Liver (tissue), 8 donors: ENCODE measurements at regions not wholly inside any gene's neighbourhood (a gene's known extent, or its start where the extent isn't known, plus 50 kb on each side); places are given as distances from the start of the nearest gene placed in this dataset.
"Not testable (repeated sequence)": the region's sequence is repeated elsewhere in the genome, so short reads cannot be mapped to it uniquely, and the experiment has no call there.

Experiments
- DNase-seq: peaks from one replicate; pipeline ENCODE4 v3.0.0-alpha.2; 2017; ENCODE audit warnings: low spot score
- H3K27ac ChIP-seq, 2 donors: one replicate each; pipeline ENCODE4 v1.7.0; 2013; ENCODE audit warnings: inconsistent platforms in 2 of 2, low read length in 2 of 2, control low read depth in 1 of 2, low read depth in 1 of 2, mild to moderate bottlenecking in 1 of 2
- H3K27me3 ChIP-seq, 4 donors: one replicate each; pipeline versions ENCODE4 v1.6.1 to v1.7.0; 2013; ENCODE audit warnings: low read length in 3 of 4, inconsistent platforms in 1 of 4, mild to moderate bottlenecking in 1 of 4, moderate library complexity in 1 of 4; ENCODE audit not compliant: control insufficient read depth in 4 of 4, insufficient read depth in 4 of 4
- H3K36me3 ChIP-seq, 4 donors: one replicate each; pipeline versions ENCODE4 v1.6.1 to v1.7.0; 2013; ENCODE audit warnings: low read length in 3 of 4, mild to moderate bottlenecking in 3 of 4, low read depth in 1 of 4, moderate library complexity in 1 of 4; ENCODE audit not compliant: control insufficient read depth in 4 of 4, insufficient read depth in 3 of 4
- H3K4me1 ChIP-seq, 4 donors: one replicate each; pipeline versions ENCODE4 v1.6.1 to v1.7.0; 2013; ENCODE audit warnings: low read length in 3 of 4, mild to moderate bottlenecking in 3 of 4, moderate library complexity in 1 of 4; ENCODE audit not compliant: control insufficient read depth in 4 of 4, insufficient read depth in 4 of 4
- H3K4me3 ChIP-seq, 3 donors: one replicate each; pipeline versions ENCODE4 v1.6.1 to v1.7.0; 2013; ENCODE audit warnings: low read length in 3 of 3, control low read depth in 1 of 3, low read depth in 1 of 3, mild to moderate bottlenecking in 1 of 3
- H3K9ac ChIP-seq, 2 donors: one replicate each; pipeline ENCODE4 v1.7.0; 2013; ENCODE audit warnings: low read length in 2 of 2, mild to moderate bottlenecking in 2 of 2, moderate library complexity in 2 of 2, control low read depth in 1 of 2, low read depth in 1 of 2
- H3K9me3 ChIP-seq, 4 donors: one replicate each; pipeline versions ENCODE4 v1.6.1 to v1.7.0; 2013; ENCODE audit warnings: low read length in 3 of 4; ENCODE audit not compliant: control insufficient read depth in 4 of 4
- CTCF ChIP-seq: fragments of 150-350 bp; IDR thresholded peaks from 2 replicates; pipeline ENCODE4 v1.5.1; 2017; ENCODE audit warnings: improper control_type of control experiment, low read depth, low read length; ENCODE audit not compliant: missing input control
- EGR1 ChIP-seq, 2 donors: IDR thresholded peaks; 2 replicates each; pipeline ENCODE4 v1.6.1; 2016 to 2018; ENCODE audit warnings: antibody characterized with exemption in 2 of 2, low read depth in 2 of 2
- FOXA1 ChIP-seq: IDR thresholded peaks from 2 replicates; pipeline ENCODE4 v1.6.1; 2016; ENCODE audit warnings: antibody characterized with exemption
- GABPA ChIP-seq, 2 donors: IDR thresholded peaks in 1 of 2; conservative IDR thresholded peaks in 1 of 2; 2 replicates each; pipeline ENCODE4 v1.6.1; 2016; ENCODE audit warnings: antibody characterized with exemption in 2 of 2, mild to moderate bottlenecking in 1 of 2, moderate library complexity in 1 of 2
- HNF4A ChIP-seq, 2 donors: conservative IDR thresholded peaks; 2 replicates each; pipeline ENCODE4 v1.6.1; 2016; ENCODE audit warnings: antibody characterized with exemption in 2 of 2, mild to moderate bottlenecking in 2 of 2
- HNF4G ChIP-seq: IDR thresholded peaks from 2 replicates; pipeline ENCODE4 v1.6.1; 2016; ENCODE audit warnings: antibody characterized with exemption
- JUND ChIP-seq, 2 donors: IDR thresholded peaks; 2 replicates each; pipeline ENCODE4 v1.6.1; 2016; ENCODE audit warnings: antibody characterized with exemption in 2 of 2
- NR2F2 ChIP-seq: IDR thresholded peaks from 2 replicates; pipeline ENCODE4 v1.6.1; 2016; ENCODE audit warnings: antibody characterized with exemption
- RXRA ChIP-seq, 2 donors: IDR thresholded peaks; 2 replicates each; pipeline ENCODE4 v1.6.1; 2017 to 2018; ENCODE audit warnings: antibody characterized with exemption in 2 of 2, mild to moderate bottlenecking in 1 of 2
- TAF1 ChIP-seq: conservative IDR thresholded peaks from 2 replicates; pipeline ENCODE4 v1.6.1; 2016; ENCODE audit warnings: antibody characterized with exemption, mild to moderate bottlenecking
- YY1 ChIP-seq: IDR thresholded peaks from 2 replicates; pipeline ENCODE4 v1.6.1; 2016; ENCODE audit warnings: antibody characterized with exemption, mild to moderate bottlenecking
- WGBS: extraction: QIAGEN DNeasy Blood & Tissue Kit; methylation state at CpG from one replicate; pipeline ENCODE4 v1.1.7; 2013; 5-methylcytosine and 5-hydroxymethylcytosine counted together
- TF ChIP-seq, protein P1 (sequence below): IDR thresholded peaks from 2 replicates; pipeline ENCODE4 v1.6.1; 2016; ENCODE audit warnings: antibody characterized with exemption
- TF ChIP-seq, protein P2 (sequence below): IDR thresholded peaks from 2 replicates; pipeline ENCODE4 v1.6.1; 2016; ENCODE audit warnings: antibody characterized with exemption
- TF ChIP-seq, protein P3 (sequence below): IDR thresholded peaks from 2 replicates; pipeline ENCODE4 v1.6.1; 2016; ENCODE audit warnings: antibody characterized with exemption
- donor health status: healthy.
- donor health status: healthy.
- donor health status: healthy.
- donor health status: healthy.
- donor health status: healthy.

DNA sequence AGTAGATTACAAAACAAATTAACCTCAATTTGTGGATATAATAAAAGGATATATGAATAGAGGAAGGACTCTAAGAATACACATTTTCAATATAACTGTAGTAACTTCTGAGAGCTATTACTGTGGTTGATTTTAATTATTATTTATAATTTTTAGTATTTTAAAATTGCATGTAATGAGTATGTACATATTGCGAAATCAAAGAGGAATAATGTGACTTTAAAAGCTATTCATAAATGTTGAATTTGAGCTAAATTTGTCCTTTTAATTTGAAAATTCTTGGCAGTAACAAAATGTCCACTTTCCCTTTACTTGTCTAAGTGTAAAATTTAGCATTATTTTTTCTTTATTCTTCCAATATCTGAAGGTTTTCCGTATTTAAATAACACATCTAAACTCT is 750.6 kb upstream of the PCDH15 start (continued):
- TF ChIP-seq HNF4A (conservative IDR thresholded peaks at IDR 0.05) = no peak
- no peak for TF ChIP-seq HNF4G
- TF ChIP-seq FOXA1 = no peak
- no peak for TF ChIP-seq TAF1
- TF ChIP-seq YY1 = no peak

DNA sequence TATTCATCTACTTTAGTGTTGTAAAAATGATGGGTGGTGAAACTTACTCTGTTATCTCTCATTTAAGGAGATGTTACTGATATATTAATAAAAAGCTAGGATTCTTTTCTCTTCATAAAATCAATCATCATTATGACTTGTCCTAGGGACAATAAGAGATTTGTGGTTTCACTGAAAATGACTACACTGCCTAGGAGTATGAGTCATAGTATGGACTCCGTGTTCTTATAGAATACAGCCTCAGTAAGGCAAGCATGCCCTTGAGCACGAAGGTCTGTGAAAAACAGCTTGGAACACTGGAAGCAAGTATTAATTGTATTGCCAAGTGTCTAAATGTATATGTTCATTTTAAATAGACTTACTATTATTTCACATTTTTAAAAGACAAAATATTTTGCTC is 749.2 kb upstream of the PCDH15 start:
- H3K4me1 ChIP-seq = no peaks in the 10 kb centered on the region
- no peaks in the 10 kb centered on the region for H3K9me3 ChIP-seq
- H3K9ac ChIP-seq = no peak overlapping the region
- no peaks in the 10 kb centered on the region for H3K36me3 ChIP-seq
- H3K4me3 ChIP-seq = no peak overlapping the region
- H3K27me3 ChIP-seq = no peaks in the 10 kb centered on the region
- H3K27ac ChIP-seq = no peak overlapping the region
- DNase-seq = no peak
- WGBS = 61% methylated on average over 2 of the region's 2 CpGs
- TF ChIP-seq CTCF (no peak), TAF1 (no peak), GABPA (IDR thresholded peaks at IDR 0.05 in 1 of 2, conservative IDR thresholded peaks at IDR 0.05 in 1 of 2) (no peak), HNF4G (no peak), EGR1 (IDR thresholded peaks at IDR 0.05; ENCODE audit: low read depth in 2 of 2) (no peak), RXRA (IDR thresholded peaks at IDR 0.05) (no peak), NR2F2 (no peak), YY1 (no peak)
- TF ChIP-seq, protein P1, sequence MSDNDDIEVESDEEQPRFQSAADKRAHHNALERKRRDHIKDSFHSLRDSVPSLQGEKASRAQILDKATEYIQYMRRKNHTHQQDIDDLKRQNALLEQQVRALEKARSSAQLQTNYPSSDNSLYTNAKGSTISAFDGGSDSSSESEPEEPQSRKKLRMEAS = no peak
- TF ChIP-seq, protein P2, sequence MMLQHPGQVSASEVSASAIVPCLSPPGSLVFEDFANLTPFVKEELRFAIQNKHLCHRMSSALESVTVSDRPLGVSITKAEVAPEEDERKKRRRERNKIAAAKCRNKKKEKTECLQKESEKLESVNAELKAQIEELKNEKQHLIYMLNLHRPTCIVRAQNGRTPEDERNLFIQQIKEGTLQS = no peak
- TF ChIP-seq, protein P3, sequence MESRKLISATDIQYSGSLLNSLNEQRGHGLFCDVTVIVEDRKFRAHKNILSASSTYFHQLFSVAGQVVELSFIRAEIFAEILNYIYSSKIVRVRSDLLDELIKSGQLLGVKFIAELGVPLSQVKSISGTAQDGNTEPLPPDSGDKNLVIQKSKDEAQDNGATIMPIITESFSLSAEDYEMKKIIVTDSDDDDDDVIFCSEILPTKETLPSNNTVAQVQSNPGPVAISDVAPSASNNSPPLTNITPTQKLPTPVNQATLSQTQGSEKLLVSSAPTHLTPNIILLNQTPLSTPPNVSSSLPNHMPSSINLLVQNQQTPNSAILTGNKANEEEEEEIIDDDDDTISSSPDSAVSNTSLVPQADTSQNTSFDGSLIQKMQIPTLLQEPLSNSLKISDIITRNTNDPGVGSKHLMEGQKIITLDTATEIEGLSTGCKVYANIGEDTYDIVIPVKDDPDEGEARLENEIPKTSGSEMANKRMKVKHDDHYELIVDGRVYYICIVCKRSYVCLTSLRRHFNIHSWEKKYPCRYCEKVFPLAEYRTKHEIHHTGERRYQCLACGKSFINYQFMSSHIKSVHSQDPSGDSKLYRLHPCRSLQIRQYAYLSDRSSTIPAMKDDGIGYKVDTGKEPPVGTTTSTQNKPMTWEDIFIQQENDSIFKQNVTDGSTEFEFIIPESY = no peak

DNA sequence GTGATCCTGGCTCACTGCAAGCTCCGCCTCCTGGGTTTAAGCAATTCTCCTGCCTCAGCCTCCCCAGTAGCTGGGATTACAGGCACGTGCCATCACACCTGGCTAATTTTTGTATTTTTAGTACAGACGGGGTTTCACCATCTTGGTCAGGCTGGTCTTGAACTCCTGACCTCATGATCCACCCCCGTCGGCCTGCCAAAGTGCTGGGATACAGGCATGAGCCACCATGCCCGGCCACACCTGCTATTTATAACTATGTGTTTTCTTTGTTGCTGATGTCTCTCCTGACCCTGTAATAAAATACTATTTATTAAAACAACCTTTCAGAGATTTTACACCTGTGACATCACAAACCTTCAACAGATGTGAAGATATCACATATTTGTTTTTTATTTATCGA is 736.5 kb upstream of the PCDH15 start:
- H3K27me3 ChIP-seq, H3K4me1 ChIP-seq, H3K9me3 ChIP-seq, H3K4me3 ChIP-seq, H3K27ac ChIP-seq, DNase-seq, H3K36me3 ChIP-seq, H3K9ac ChIP-seq: not testable (repeated sequence)
- WGBS = 80% methylated on average over 7 of the region's 7 CpGs

DNA sequence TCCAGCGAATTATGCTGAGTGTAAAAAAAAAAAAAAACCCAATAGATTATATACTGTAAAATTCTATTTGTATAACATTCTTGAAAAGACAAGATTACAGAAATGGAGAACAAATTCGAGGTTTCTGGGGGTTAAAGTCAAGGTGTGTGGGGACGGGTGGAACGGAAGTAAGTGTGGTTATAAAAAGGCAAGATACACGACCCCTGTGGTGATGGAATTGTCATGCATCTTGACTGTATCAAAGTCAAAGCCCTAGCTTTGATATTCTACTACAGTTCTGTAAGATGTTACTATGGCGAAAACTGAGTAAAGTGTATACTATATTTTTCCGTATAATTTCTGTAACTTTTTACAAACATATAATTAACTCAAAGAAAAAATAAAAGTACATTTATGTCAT is 718.2 kb upstream of the PCDH15 start:
- Histone ChIP-seq H3K9me3 (no peaks in the 10 kb centered on the region), H3K36me3 (no peaks in the 10 kb centered on the region), H3K9ac (no peak overlapping the region), H3K4me3 (no peak overlapping the region), H3K27ac (no peak overlapping the region), H3K4me1 (no peaks in the 10 kb centered on the region), H3K27me3 (no peaks in the 10 kb centered on the region)
- 60% methylated on average over 7 of the region's 7 CpGs for WGBS
- DNase-seq = no peak
- TF ChIP-seq EGR1 (IDR thresholded peaks at IDR 0.05; ENCODE audit: low read depth in 2 of 2) = no peak
- TF ChIP-seq TAF1 = no peak
- no peak for TF ChIP-seq JUND (IDR thresholded peaks at IDR 0.05)

GRCh38 chr10:55518416-55518815 is 717.4 kb upstream of the PCDH15 start:
- WGBS = 7% methylated on average over 1 of the region's 1 CpG
- H3K4me1 ChIP-seq, H3K9me3 ChIP-seq, DNase-seq, H3K36me3 ChIP-seq, H3K27me3 ChIP-seq, H3K27ac ChIP-seq, H3K4me3 ChIP-seq, H3K9ac ChIP-seq: not testable (repeated sequence)
